ENCODE measurements at regions not wholly inside any gene's neighbourhood (a gene's known extent, or its start where the extent isn't known, plus 50 kb on each side); places are given as distances from the start of the nearest gene placed in this dataset.

GRCh38 chr9:108019821-108020220 lies 530.3 kb upstream of the KLF4 start:
- H3K4me3 Mint-ChIP-seq: no peak overlapping the region
- no peak overlapping the region for H3K27ac Mint-ChIP-seq
- DNase-seq (ENCODE audit: low spot score): no peak
- peaks cover 4% of the 10 kb centered on the region for H3K9me3 Mint-ChIP-seq
- no peaks in the 10 kb centered on the region for H3K36me3 Mint-ChIP-seq (ENCODE audit: low read depth)
- intact Hi-C loops (cut with micrococcal nuclease): no loop called here
- H3K27me3 Mint-ChIP-seq (ENCODE audit: insufficient read depth): no peaks in the 10 kb centered on the region
- no peaks in the 10 kb centered on the region for H3K4me1 Mint-ChIP-seq (ENCODE audit: low read depth)

GRCh38 chr9:108017671-108018070 lies 528.1 kb upstream of the KLF4 start:
- intact Hi-C loops (cut with micrococcal nuclease): no loop called here
- no peaks in the 10 kb centered on the region for H3K4me1 Mint-ChIP-seq (ENCODE audit: low read depth)
- DNase-seq (ENCODE audit: low spot score): no peak
- no peak overlapping the region for H3K4me3 Mint-ChIP-seq
- H3K36me3 Mint-ChIP-seq (ENCODE audit: low read depth): no peaks in the 10 kb centered on the region
- peaks cover 7% of the 10 kb centered on the region for H3K9me3 Mint-ChIP-seq
- no peak overlapping the region for H3K27ac Mint-ChIP-seq
- no peaks in the 10 kb centered on the region for H3K27me3 Mint-ChIP-seq (ENCODE audit: insufficient read depth)

- Mint-ChIP-seq H3K4me3 (no peak overlapping the region), H3K9me3 (peaks cover 7% of the 10 kb centered on the region), H3K27me3 (ENCODE audit: insufficient read depth) (no peaks in the 10 kb centered on the region), H3K4me1 (ENCODE audit: low read depth) (no peaks in the 10 kb centered on the region), H3K27ac (no peak overlapping the region), H3K36me3 (ENCODE audit: low read depth) (no peaks in the 10 kb centered on the region)
- DNase-seq (ENCODE audit: low spot score): no peak
- intact Hi-C loops (cut with micrococcal nuclease): no loop called here
Observed at GRCh38 chr9:108016446-108016845, 526.9 kb upstream of the KLF4 start.

GRCh38 chr9:108015690-108016089 lies 526.1 kb upstream of the KLF4 start:
- H3K9me3 Mint-ChIP-seq: peaks cover 7% of the 10 kb centered on the region
- no peak overlapping the region for H3K27ac Mint-ChIP-seq
- H3K27me3 Mint-ChIP-seq (ENCODE audit: insufficient read depth): no peaks in the 10 kb centered on the region
- DNase-seq (ENCODE audit: low spot score): no peak
- intact Hi-C loops (cut with micrococcal nuclease): no loop called here
- no peaks in the 10 kb centered on the region for H3K4me1 Mint-ChIP-seq (ENCODE audit: low read depth)
- H3K36me3 Mint-ChIP-seq (ENCODE audit: low read depth): no peaks in the 10 kb centered on the region
- no peak overlapping the region for H3K4me3 Mint-ChIP-seq

GRCh38 chr9:108014353-108014752 lies 524.8 kb upstream of the KLF4 start:
- intact Hi-C loops (cut with micrococcal nuclease): no loop called here

GRCh38 chr9:108012886-108013665 lies 523.5 kb upstream of the KLF4 start:
- Mint-ChIP-seq H3K27me3 (ENCODE audit: insufficient read depth) (no peaks in the 10 kb centered on the region), H3K4me1 (ENCODE audit: low read depth) (no peaks in the 10 kb centered on the region), H3K9me3 (peaks cover 7% of the 10 kb centered on the region), H3K4me3 (no peak overlapping the region), H3K27ac (no peak overlapping the region), H3K36me3 (ENCODE audit: low read depth) (no peaks in the 10 kb centered on the region)
- DNase-seq (ENCODE audit: low spot score): no peak
- intact Hi-C loops (cut with micrococcal nuclease): no loop called here

More at GRCh38 chr9:108014353-108014752, 524.8 kb upstream of the KLF4 start:
- H3K27me3 Mint-ChIP-seq (ENCODE audit: insufficient read depth): no peaks in the 10 kb centered on the region
- H3K36me3 Mint-ChIP-seq (ENCODE audit: low read depth): no peaks in the 10 kb centered on the region
- peaks cover 7% of the 10 kb centered on the region for H3K9me3 Mint-ChIP-seq
- no peaks in the 10 kb centered on the region for H3K4me1 Mint-ChIP-seq (ENCODE audit: low read depth)
- H3K4me3 Mint-ChIP-seq: no peak overlapping the region
- H3K27ac Mint-ChIP-seq: no peak overlapping the region
- DNase-seq (ENCODE audit: low spot score): no peak

GRCh38 chr9:108012405-108012804 lies 522.8 kb upstream of the KLF4 start:
- H3K27me3 Mint-ChIP-seq (ENCODE audit: insufficient read depth): no peaks in the 10 kb centered on the region
- H3K27ac Mint-ChIP-seq: no peak overlapping the region
- H3K9me3 Mint-ChIP-seq: peaks cover 7% of the 10 kb centered on the region
- intact Hi-C loops (cut with micrococcal nuclease): no loop called here
- H3K4me3 Mint-ChIP-seq: no peak overlapping the region
- H3K36me3 Mint-ChIP-seq (ENCODE audit: low read depth): no peaks in the 10 kb centered on the region
- no peak for DNase-seq (ENCODE audit: low spot score)
- H3K4me1 Mint-ChIP-seq (ENCODE audit: low read depth): no peaks in the 10 kb centered on the region

GRCh38 chr9:108003526-108003925 lies 514.0 kb upstream of the KLF4 start:
- intact Hi-C loops (cut with micrococcal nuclease): no loop called here
- no peaks in the 10 kb centered on the region for H3K4me1 Mint-ChIP-seq (ENCODE audit: low read depth)
- DNase-seq (ENCODE audit: low spot score): no peak
- no peaks in the 10 kb centered on the region for H3K36me3 Mint-ChIP-seq (ENCODE audit: low read depth)
- H3K4me3 Mint-ChIP-seq: no peak overlapping the region
- H3K9me3 Mint-ChIP-seq: no peaks in the 10 kb centered on the region
- no peak overlapping the region for H3K27ac Mint-ChIP-seq
- H3K27me3 Mint-ChIP-seq (ENCODE audit: insufficient read depth): no peaks in the 10 kb centered on the region

GRCh38 chr9:108002371-108002956 lies 512.9 kb upstream of the KLF4 start:
- Mint-ChIP-seq H3K27ac (no peak overlapping the region), H3K4me1 (ENCODE audit: low read depth) (no peaks in the 10 kb centered on the region), H3K4me3 (no peak overlapping the region), H3K36me3 (ENCODE audit: low read depth) (no peaks in the 10 kb centered on the region), H3K9me3 (no peaks in the 10 kb centered on the region), H3K27me3 (ENCODE audit: insufficient read depth) (no peaks in the 10 kb centered on the region)
- DNase-seq (ENCODE audit: low spot score): no peak
- intact Hi-C loops (cut with micrococcal nuclease): no loop called here

- Mint-ChIP-seq H3K27ac (no peak overlapping the region), H3K4me1 (ENCODE audit: low read depth) (no peaks in the 10 kb centered on the region), H3K36me3 (ENCODE audit: low read depth) (no peaks in the 10 kb centered on the region), H3K4me3 (no peak overlapping the region), H3K9me3 (no peaks in the 10 kb centered on the region), H3K27me3 (ENCODE audit: insufficient read depth) (no peaks in the 10 kb centered on the region)
- no peak for DNase-seq (ENCODE audit: low spot score)
- intact Hi-C loops (cut with micrococcal nuclease): no loop called here
Observed at GRCh38 chr9:108001237-108001636, 511.7 kb upstream of the KLF4 start.

GRCh38 chr9:107999890-108000289 lies 510.3 kb upstream of the KLF4 start:
- H3K9me3 Mint-ChIP-seq: no peaks in the 10 kb centered on the region
- intact Hi-C loops (cut with micrococcal nuclease): no loop called here
- no peak overlapping the region for H3K4me3 Mint-ChIP-seq
- H3K4me1 Mint-ChIP-seq (ENCODE audit: low read depth): no peaks in the 10 kb centered on the region
- H3K36me3 Mint-ChIP-seq (ENCODE audit: low read depth): no peaks in the 10 kb centered on the region
- no peaks in the 10 kb centered on the region for H3K27me3 Mint-ChIP-seq (ENCODE audit: insufficient read depth)
- no peak for DNase-seq (ENCODE audit: low spot score)
- H3K27ac Mint-ChIP-seq: no peak overlapping the region

GRCh38 chr9:107999011-107999410 lies 509.4 kb upstream of the KLF4 start:
- no peaks in the 10 kb centered on the region for H3K9me3 Mint-ChIP-seq
- H3K4me3 Mint-ChIP-seq: no peak overlapping the region
- no peaks in the 10 kb centered on the region for H3K4me1 Mint-ChIP-seq (ENCODE audit: low read depth)

GRCh38 chr9:107994648-107995047 lies 505.1 kb upstream of the KLF4 start:
- DNase-seq (ENCODE audit: low spot score): no peak
- intact Hi-C loops (cut with micrococcal nuclease): no loop called here
- no peak overlapping the region for H3K4me3 Mint-ChIP-seq
- H3K4me1 Mint-ChIP-seq (ENCODE audit: low read depth): no peaks in the 10 kb centered on the region
- H3K9me3 Mint-ChIP-seq: no peaks in the 10 kb centered on the region
- no peak overlapping the region for H3K27ac Mint-ChIP-seq
- H3K36me3 Mint-ChIP-seq (ENCODE audit: low read depth): no peaks in the 10 kb centered on the region
- no peaks in the 10 kb centered on the region for H3K27me3 Mint-ChIP-seq (ENCODE audit: insufficient read depth)

More at GRCh38 chr9:107999011-107999410, 509.4 kb upstream of the KLF4 start:
- H3K27me3 Mint-ChIP-seq (ENCODE audit: insufficient read depth): no peaks in the 10 kb centered on the region
- no peaks in the 10 kb centered on the region for H3K36me3 Mint-ChIP-seq (ENCODE audit: low read depth)
- DNase-seq (ENCODE audit: low spot score): no peak
- no peak overlapping the region for H3K27ac Mint-ChIP-seq
- intact Hi-C loops (cut with micrococcal nuclease): no loop called here

Data from activated T-helper 1 cell treated with anti-CD3 and anti-CD28 coated beads, Interleukin-12 subunit alpha, Interleukin-12 subunit beta, Interleukin-2, Interleukin-4 antibody, amounts not matched to agents 30 ng/mL and 10 ng/mL and 1 ng/mL, durations not matched to agents 14 hours and 24 hours and 36 hours (primary cell).